Lower lobe of right lung (tissue), 2 donors: ENCODE measurements at regions not wholly inside any gene's neighbourhood (a gene's known extent, or its start where the extent isn't known, plus 50 kb on each side); places are given as distances from the start of the nearest gene placed in this dataset.

ENCODE experiments used
- ATAC-seq, 2 donors: fragments of 200-7000 bp; cut with Tn5 transposase; one replicate each; pipeline ENCODE4 v1.9.1; 2020 to 2022; ENCODE audit warnings: mild to moderate bottlenecking in 2 of 2, moderate library complexity in 2 of 2
- DNase-seq: peaks from one replicate; pipeline ENCODE4 v3.0.0-alpha.2; 2020
- H3K27ac ChIP-seq: fragments of 200-600 bp; one replicate; pipeline ENCODE4 v1.8.0; 2022
- H3K27me3 ChIP-seq: fragments of 200-600 bp; one replicate; pipeline ENCODE4 v1.8.0; 2022; ENCODE audit warnings: low read depth
- H3K36me3 ChIP-seq: fragments of 200-600 bp; one replicate; pipeline ENCODE4 v1.8.0; 2022; ENCODE audit warnings: mild to moderate bottlenecking
- H3K4me1 ChIP-seq: fragments of 200-600 bp; one replicate; pipeline ENCODE4 v1.8.0; 2022
- H3K4me3 ChIP-seq: fragments of 200-600 bp; one replicate; pipeline ENCODE4 v1.8.0; 2022; ENCODE audit warnings: mild to moderate bottlenecking
- H3K9me3 ChIP-seq: fragments of 200-600 bp; one replicate; pipeline ENCODE4 v1.8.0; 2022
- CTCF ChIP-seq: fragments of 200-600 bp; IDR thresholded peaks from one replicate; pipeline ENCODE4 v1.8.0; 2022; ENCODE audit warnings: antibody characterized with exemption, mild to moderate bottlenecking
- intact Hi-C: fragments of 100-400 bp; cut with DNase I; formaldehyde crosslinking; loops from one replicate; pipeline ENCODE4 v1.11.0; 2022
- donor health status: DM: no; HTN: yes; CAD: no; lungs with severe emphysema.

DNA sequence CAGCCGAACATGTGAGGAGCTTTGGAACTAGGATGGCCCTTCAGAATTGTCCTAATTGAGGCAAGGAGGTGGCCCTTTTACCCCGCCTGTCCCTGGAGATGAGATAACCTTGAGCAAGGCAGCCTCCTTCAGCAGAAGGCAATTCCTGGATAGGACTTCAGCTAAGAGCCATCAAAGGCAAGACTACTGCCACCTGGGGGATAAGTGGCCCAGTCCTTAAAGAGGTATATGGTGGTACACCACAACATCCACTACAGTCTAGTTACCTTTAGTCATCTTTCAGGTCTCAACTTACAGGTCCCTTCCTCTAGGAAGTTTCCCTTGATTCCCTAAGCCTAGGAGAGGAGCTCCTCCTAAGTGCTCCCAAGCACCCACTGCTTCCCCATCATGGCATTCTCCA is 204.2 kb upstream of the CDKN3 start:
- H3K9me3 ChIP-seq: no peaks in the 10 kb centered on the region
- H3K4me1 ChIP-seq: peaks cover 7% of the 10 kb centered on the region
- H3K4me3 ChIP-seq: no peak overlapping the region
- H3K27me3 ChIP-seq: no peaks in the 10 kb centered on the region
- intact Hi-C loops: no loop called here
- no peak for TF ChIP-seq CTCF
- no peak for DNase-seq
- H3K27ac ChIP-seq: no peak overlapping the region
- no peaks in the 10 kb centered on the region for H3K36me3 ChIP-seq
- no peak for ATAC-seq

DNA sequence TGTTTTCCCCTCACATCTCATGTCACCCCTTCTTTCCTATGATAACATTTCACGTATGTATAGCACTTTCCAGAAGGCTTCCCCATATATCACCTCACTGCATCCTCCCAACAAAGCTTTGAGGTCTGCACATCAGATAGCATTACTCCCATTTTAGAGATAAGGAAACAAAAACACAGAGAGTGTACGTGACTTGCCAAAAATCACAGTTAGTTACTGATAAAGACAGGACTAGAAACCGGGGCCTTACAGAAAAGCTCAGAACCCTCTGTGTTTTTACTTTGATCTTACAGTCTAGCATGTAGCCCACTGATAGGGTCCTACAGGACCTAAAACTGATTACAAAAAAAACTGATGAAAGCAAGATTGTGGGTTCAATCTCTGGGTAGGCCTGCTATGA is 202.9 kb upstream of the CDKN3 start:
- no peak for ATAC-seq
- H3K27me3 ChIP-seq: no peaks in the 10 kb centered on the region
- no peaks in the 10 kb centered on the region for H3K9me3 ChIP-seq
- H3K36me3 ChIP-seq: no peaks in the 10 kb centered on the region
- peaks cover 7% of the 10 kb centered on the region for H3K4me1 ChIP-seq
- DNase-seq: no peak
- TF ChIP-seq CTCF: no peak
- H3K4me3 ChIP-seq: no peak overlapping the region
- no peak overlapping the region for H3K27ac ChIP-seq
- intact Hi-C loops: no loop called here

GRCh38 chr14:54194501-54194900 is 202.3 kb upstream of the CDKN3 start:
- Histone ChIP-seq H3K4me1 (peaks cover 5% of the 10 kb centered on the region), H3K4me3 (no peak overlapping the region), H3K27ac (no peak overlapping the region), H3K9me3 (no peaks in the 10 kb centered on the region), H3K36me3 (no peaks in the 10 kb centered on the region), H3K27me3 (no peaks in the 10 kb centered on the region)
- no peak for TF ChIP-seq CTCF
- DNase-seq: no peak
- ATAC-seq: no peak
- intact Hi-C loops: no loop called here

GRCh38 chr14:54197369-54197768 is 199.4 kb upstream of the CDKN3 start:
- intact Hi-C loops: no loop called here
- no peaks in the 10 kb centered on the region for H3K9me3 ChIP-seq
- H3K27ac ChIP-seq: no peak overlapping the region
- no peak for ATAC-seq
- no peak for DNase-seq
- H3K4me1 ChIP-seq: no peaks in the 10 kb centered on the region
- H3K27me3 ChIP-seq: no peaks in the 10 kb centered on the region
- H3K4me3 ChIP-seq: no peak overlapping the region
- no peaks in the 10 kb centered on the region for H3K36me3 ChIP-seq
- no peak for TF ChIP-seq CTCF

DNA sequence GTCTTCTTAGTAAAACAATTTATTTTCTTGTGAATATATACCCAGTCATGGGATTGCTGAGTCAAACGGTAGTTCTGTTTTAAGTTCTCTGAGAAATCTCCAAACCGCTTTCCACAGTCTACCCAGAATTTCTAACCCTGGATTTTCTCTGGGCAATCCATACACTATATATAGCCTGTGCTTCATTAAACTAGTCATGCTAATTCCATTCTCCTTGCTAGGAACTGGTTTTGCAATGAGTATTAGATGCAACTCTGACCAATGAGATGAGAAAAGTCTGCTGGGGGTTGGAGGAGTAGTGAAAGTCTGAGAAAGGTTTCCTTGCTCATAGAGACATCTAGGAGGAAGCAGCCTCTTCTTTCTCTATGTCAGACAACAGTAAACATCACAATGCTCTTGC is 196.1 kb upstream of the CDKN3 start:
- DNase-seq (no peak), ATAC-seq (no peak)
- TF ChIP-seq CTCF: no peak

DNA sequence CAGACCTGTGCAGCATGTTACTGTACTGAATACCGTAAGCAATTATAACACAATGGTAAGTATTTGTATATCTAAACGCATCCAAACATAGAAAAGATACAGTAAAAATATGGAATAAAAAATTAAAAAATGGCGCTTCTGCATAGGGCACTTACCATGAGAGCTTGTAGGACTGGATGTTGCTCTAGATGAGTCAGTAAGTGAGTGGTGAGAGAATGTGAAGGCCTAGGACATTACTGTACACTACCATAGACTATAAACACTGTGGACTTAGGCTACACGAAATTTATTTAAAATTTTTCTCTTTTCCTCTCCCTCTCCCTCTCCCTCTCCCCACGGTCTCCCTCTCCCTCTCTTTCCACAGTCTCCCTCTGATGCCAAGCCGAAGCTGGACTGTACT is 194.5 kb upstream of the CDKN3 start:
- DNase-seq: no peak
- no peak overlapping the region for H3K27ac ChIP-seq
- ATAC-seq: no peak
- no peaks in the 10 kb centered on the region for H3K27me3 ChIP-seq
- no peak for TF ChIP-seq CTCF
- H3K9me3 ChIP-seq: no peaks in the 10 kb centered on the region
- no peaks in the 10 kb centered on the region for H3K36me3 ChIP-seq
- no peak overlapping the region for H3K4me3 ChIP-seq
- intact Hi-C loops: no loop called here
- H3K4me1 ChIP-seq: no peaks in the 10 kb centered on the region

More for the DNA sequence above, 196.1 kb upstream of the CDKN3 start:
- intact Hi-C loops: no loop called here
- Histone ChIP-seq H3K9me3 (no peaks in the 10 kb centered on the region), H3K4me1 (no peaks in the 10 kb centered on the region), H3K27me3 (no peaks in the 10 kb centered on the region), H3K4me3 (no peak overlapping the region), H3K27ac (no peak overlapping the region), H3K36me3 (no peaks in the 10 kb centered on the region)
